Colon (tissue), 2 donors: ENCODE measurements at regions not wholly inside any gene's neighbourhood (a gene's known extent, or its start where the extent isn't known, plus 50 kb on each side); places are given as distances from the start of the nearest gene placed in this dataset.

Experiments used
- FAIRE-seq: peaks from 2 replicates; lab custom pipeline; 2012; peaks lifted over from hg19 to GRCh38; lab: Jason Lieb, UNC
- donor health status: control.
- donor health status: control.

GRCh38 chr13:105787632-105788031, 747.8 kb downstream of the EFNB2 start:
- no peak for FAIRE-seq

- FAIRE-seq: no peak
Observed at GRCh38 chr13:105785436-105785835, 750.0 kb downstream of the EFNB2 start.

GRCh38 chr13:105783261-105783660, 752.2 kb downstream of the EFNB2 start:
- no peak for FAIRE-seq

- no peak for FAIRE-seq
Observed at GRCh38 chr13:105778196-105778595, 757.3 kb downstream of the EFNB2 start.

- FAIRE-seq: no peak
Observed at GRCh38 chr13:105774739-105775460, 760.6 kb downstream of the EFNB2 start.

- no peak for FAIRE-seq
Observed at GRCh38 chr13:105773863-105774538, 761.5 kb downstream of the EFNB2 start.

- no peak for FAIRE-seq
Observed at GRCh38 chr13:105773241-105773640, 762.2 kb downstream of the EFNB2 start.

- FAIRE-seq: no peak
Observed at GRCh38 chr13:105764486-105764885, 771.0 kb downstream of the EFNB2 start.

GRCh38 chr13:105763851-105764250, 771.6 kb downstream of the EFNB2 start:
- no peak for FAIRE-seq

- no peak for FAIRE-seq
Observed at GRCh38 chr13:105762096-105762495, 773.4 kb downstream of the EFNB2 start.

GRCh38 chr13:105758918-105759860, 776.3 kb downstream of the EFNB2 start:
- FAIRE-seq: no peak

GRCh38 chr13:105740739-105741138, 794.7 kb downstream of the EFNB2 start:
- FAIRE-seq: no peak

- FAIRE-seq: no peak
Observed at GRCh38 chr13:105737688-105738087, 797.8 kb downstream of the EFNB2 start.

GRCh38 chr13:105735281-105735680, 800.2 kb downstream of the EFNB2 start:
- no peak for FAIRE-seq

GRCh38 chr13:105732806-105733529, 802.5 kb downstream of the EFNB2 start:
- FAIRE-seq: no peak

GRCh38 chr13:105725887-105726286, 809.6 kb downstream of the EFNB2 start:
- no peak for FAIRE-seq

- no peak for FAIRE-seq
Observed at GRCh38 chr13:105721016-105721415, 814.4 kb downstream of the EFNB2 start.

GRCh38 chr13:105719859-105720258, 815.6 kb downstream of the EFNB2 start:
- no peak for FAIRE-seq

- FAIRE-seq: no peak
Observed at GRCh38 chr13:105709181-105709580, 826.3 kb downstream of the EFNB2 start.

- FAIRE-seq: no peak
Observed at GRCh38 chr13:105703843-105704242, 831.6 kb downstream of the EFNB2 start.

GRCh38 chr13:105702441-105702840, 833.0 kb downstream of the EFNB2 start:
- no peak for FAIRE-seq

GRCh38 chr13:105692769-105693168, 842.7 kb downstream of the EFNB2 start:
- no peak for FAIRE-seq
